ENCODE measurements at regions not wholly inside any gene's neighbourhood (a gene's known extent, or its start where the extent isn't known, plus 50 kb on each side); places are given as distances from the start of the nearest gene placed in this dataset.

DNA sequence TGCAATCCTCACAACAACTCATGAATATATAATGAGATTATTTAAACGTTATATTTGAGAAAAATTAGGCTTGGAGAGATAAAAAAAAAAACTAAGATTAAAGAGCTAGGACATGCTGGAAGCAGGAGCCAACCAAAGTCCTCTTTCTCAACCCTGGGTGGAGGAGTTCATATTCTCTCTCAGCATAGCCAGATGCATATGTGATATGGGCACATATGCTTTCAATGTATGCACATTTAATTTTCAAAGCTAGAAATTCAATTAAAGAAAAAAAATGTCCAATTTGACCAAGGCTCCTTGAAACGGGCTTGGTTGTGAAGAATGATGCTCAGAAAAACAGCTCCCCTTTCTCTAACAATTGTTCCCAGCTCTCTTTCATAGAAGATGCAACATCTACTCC is 61.9 kb upstream of the GRIP1 start:
- no peak overlapping the region for H3K27ac ChIP-seq (ENCODE audit: low read depth in 1 of 2, low read length in 2 of 2)
- Mint-ChIP-seq H3K9me3 (peaks cover 6% of the 10 kb centered on the region), H3K27ac (no peak overlapping the region), H3K27me3 (no peaks in the 10 kb centered on the region), H3K4me3 (no peak overlapping the region), H3K36me3 (ENCODE audit: low read depth) (no peaks in the 10 kb centered on the region), H3K4me1 (ENCODE audit: low read depth) (peaks cover 29% of the 10 kb centered on the region)
- H3K9me3 ChIP-seq (ENCODE audit: control insufficient read depth in 1 of 2, insufficient read depth in 1 of 2, low read length in 2 of 2) = no peaks in the 10 kb centered on the region
- no peaks in the 10 kb centered on the region for H3K27me3 ChIP-seq (ENCODE audit: control insufficient read depth in 1 of 2, insufficient read depth in 2 of 2, low read length in 2 of 2)
- TF ChIP-seq, protein P1, sequence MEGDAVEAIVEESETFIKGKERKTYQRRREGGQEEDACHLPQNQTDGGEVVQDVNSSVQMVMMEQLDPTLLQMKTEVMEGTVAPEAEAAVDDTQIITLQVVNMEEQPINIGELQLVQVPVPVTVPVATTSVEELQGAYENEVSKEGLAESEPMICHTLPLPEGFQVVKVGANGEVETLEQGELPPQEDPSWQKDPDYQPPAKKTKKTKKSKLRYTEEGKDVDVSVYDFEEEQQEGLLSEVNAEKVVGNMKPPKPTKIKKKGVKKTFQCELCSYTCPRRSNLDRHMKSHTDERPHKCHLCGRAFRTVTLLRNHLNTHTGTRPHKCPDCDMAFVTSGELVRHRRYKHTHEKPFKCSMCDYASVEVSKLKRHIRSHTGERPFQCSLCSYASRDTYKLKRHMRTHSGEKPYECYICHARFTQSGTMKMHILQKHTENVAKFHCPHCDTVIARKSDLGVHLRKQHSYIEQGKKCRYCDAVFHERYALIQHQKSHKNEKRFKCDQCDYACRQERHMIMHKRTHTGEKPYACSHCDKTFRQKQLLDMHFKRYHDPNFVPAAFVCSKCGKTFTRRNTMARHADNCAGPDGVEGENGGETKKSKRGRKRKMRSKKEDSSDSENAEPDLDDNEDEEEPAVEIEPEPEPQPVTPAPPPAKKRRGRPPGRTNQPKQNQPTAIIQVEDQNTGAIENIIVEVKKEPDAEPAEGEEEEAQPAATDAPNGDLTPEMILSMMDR (IDR thresholded peaks at IDR 0.05) = no peak
- intact Hi-C loops (cut with DNase I, micrococcal nuclease) = no loop called here
- no peak overlapping the region for H3K4me3 ChIP-seq (ENCODE audit: low read length)
- POLR2A ChIA-PET = no interaction called here
- DNase-seq = no peak
- H3K36me3 ChIP-seq (ENCODE audit: insufficient read depth, low read length) = no peaks in the 10 kb centered on the region
- no peak for ATAC-seq (ENCODE audit: poor library complexity)
- no peaks in the 10 kb centered on the region for H3K4me1 ChIP-seq (ENCODE audit: insufficient read depth, low read length)
- CTCF ChIA-PET = interaction anchor here (0.6 kb wide), 1 partner anchor 831 kb away, joined by 3 read pairs; no protein-coding TSS in a partner anchor

DNA sequence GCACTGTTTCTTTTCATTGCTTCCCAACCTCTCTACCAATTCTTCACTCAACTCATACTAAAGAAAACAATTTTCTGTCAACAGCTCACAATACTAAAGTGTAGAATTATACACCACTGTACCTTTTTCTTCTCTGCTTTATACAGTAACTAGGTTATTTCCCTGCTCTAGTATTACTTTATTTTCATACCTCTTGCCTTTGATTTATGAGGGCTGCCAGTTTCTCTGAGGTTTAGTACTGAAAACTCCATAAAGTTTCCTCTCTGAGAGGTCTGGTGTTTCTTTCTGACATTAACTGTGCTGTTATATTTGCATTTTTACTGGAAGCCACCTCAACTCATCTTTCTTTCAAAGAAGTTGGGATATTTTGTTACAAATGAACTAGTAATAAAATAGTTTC is 63.0 kb upstream of the GRIP1 start:
- Histone ChIP-seq H3K27ac (ENCODE audit: low read depth in 1 of 2, low read length in 2 of 2) (no peak overlapping the region), H3K27me3 (ENCODE audit: control insufficient read depth in 1 of 2, insufficient read depth in 2 of 2, low read length in 2 of 2) (no peaks in the 10 kb centered on the region), H3K4me1 (ENCODE audit: insufficient read depth, low read length) (no peaks in the 10 kb centered on the region), H3K4me3 (ENCODE audit: low read length) (no peak overlapping the region), H3K36me3 (ENCODE audit: insufficient read depth, low read length) (no peaks in the 10 kb centered on the region), H3K9me3 (ENCODE audit: control insufficient read depth in 1 of 2, insufficient read depth in 1 of 2, low read length in 2 of 2) (no peaks in the 10 kb centered on the region)
- ATAC-seq (ENCODE audit: poor library complexity) = no peak
- intact Hi-C loops (cut with DNase I, micrococcal nuclease) = no loop called here
- H3K27ac Mint-ChIP-seq = peak overlapping the region; percentile 16
- H3K36me3 Mint-ChIP-seq (ENCODE audit: low read depth) = no peaks in the 10 kb centered on the region
- H3K9me3 Mint-ChIP-seq = peaks cover 6% of the 10 kb centered on the region
- CTCF ChIA-PET = no interaction called here
- H3K27me3 Mint-ChIP-seq = no peaks in the 10 kb centered on the region
- POLR2A ChIA-PET = no interaction called here
- no peak for DNase-seq
- H3K4me3 Mint-ChIP-seq = no peak overlapping the region
- TF ChIP-seq, protein P1 (IDR thresholded peaks at IDR 0.05) = no peak
- peaks cover 29% of the 10 kb centered on the region for H3K4me1 Mint-ChIP-seq (ENCODE audit: low read depth)

DNA sequence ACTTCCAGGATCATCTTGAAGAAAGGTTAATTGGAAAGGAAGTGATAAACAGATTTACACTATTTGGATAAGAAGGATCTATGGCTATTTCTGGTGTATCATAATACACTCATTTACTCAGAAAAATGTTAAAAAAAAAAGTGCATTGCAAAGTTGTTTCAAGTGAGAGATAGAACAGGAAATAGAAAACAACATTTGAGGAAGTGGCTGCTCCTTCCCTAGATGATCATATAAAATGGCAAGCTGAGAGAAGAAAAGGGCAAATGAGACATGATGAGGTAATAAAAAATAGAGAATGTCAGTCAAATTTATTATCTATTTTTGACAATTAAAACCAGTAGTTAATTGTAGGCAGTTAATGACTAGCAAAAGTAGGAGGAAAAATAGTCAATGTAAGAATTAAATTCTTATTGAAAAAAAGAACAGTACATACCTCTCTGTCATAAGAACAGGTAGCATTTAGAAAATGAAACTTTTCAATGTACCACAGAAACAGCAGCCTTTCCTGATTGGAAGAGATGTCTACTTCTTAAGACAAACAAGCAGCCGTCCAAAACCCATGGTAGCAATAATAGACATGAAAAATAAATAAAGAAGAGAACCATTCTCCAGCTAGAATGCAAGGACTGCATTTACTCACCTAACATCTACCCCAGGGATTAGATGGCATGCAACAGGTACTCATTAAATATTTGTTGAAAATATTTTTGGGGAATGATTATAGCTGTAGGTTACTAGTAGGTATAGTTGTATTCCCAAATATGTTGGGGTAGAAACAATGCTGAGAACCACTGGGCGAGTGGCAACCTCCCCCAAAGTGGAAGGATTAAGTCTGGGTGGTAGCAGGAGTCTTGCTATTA is 63.9 kb upstream of the GRIP1 start:
- ChIA-PET CTCF (no interaction called here), POLR2A (no interaction called here)
- Histone ChIP-seq H3K27ac (ENCODE audit: low read depth in 1 of 2, low read length in 2 of 2) (no peak overlapping the region), H3K9me3 (ENCODE audit: control insufficient read depth in 1 of 2, insufficient read depth in 1 of 2, low read length in 2 of 2) (no peaks in the 10 kb centered on the region), H3K27me3 (ENCODE audit: control insufficient read depth in 1 of 2, insufficient read depth in 2 of 2, low read length in 2 of 2) (no peaks in the 10 kb centered on the region), H3K4me1 (ENCODE audit: insufficient read depth, low read length) (no peaks in the 10 kb centered on the region), H3K36me3 (ENCODE audit: insufficient read depth, low read length) (no peaks in the 10 kb centered on the region), H3K4me3 (ENCODE audit: low read length) (no peak overlapping the region)
- Mint-ChIP-seq H3K9me3 (peaks cover 5% of the 10 kb centered on the region), H3K27ac (peak overlapping the region; percentile 16), H3K4me1 (ENCODE audit: low read depth) (peaks cover 29% of the 10 kb centered on the region), H3K4me3 (peak overlapping the region; percentile 0), H3K36me3 (ENCODE audit: low read depth) (no peaks in the 10 kb centered on the region), H3K27me3 (no peaks in the 10 kb centered on the region)
- TF ChIP-seq, protein P1 (IDR thresholded peaks at IDR 0.05) = no peak
- intact Hi-C loops (cut with DNase I, micrococcal nuclease) = no loop called here
- DNase-seq = peak in 1 of 14 experiments; percentile 18
- ATAC-seq (ENCODE audit: poor library complexity) = peak; percentile 32
